ENCODE measurements at regions not wholly inside any gene's neighbourhood (a gene's known extent, or its start where the extent isn't known, plus 50 kb on each side); places are given as distances from the start of the nearest gene placed in this dataset.

GRCh38 chr6:101146389-101146788, 247.1 kb upstream of the GRIK2 start:
- TF ChIP-seq UBTF (CRISPR knock-in tag; IDR thresholded peaks at IDR 0.05) = no peak
- no peak for TF ChIP-seq ZMYM3 (CRISPR knock-in tag; IDR thresholded peaks at IDR 0.05)
- TF ChIP-seq MYNN (CRISPR knock-in tag; IDR thresholded peaks at IDR 0.05; ENCODE audit: low read depth) = no peak
- no peak for TF ChIP-seq ZNF687 (CRISPR knock-in tag; IDR thresholded peaks at IDR 0.05)
- no peak for TF ChIP-seq ZNF280D (CRISPR knock-in tag; IDR thresholded peaks at IDR 0.05)
- TF ChIP-seq CBX5 (CRISPR knock-in tag; IDR thresholded peaks at IDR 0.05; ENCODE audit: borderline replicate concordance) = no peak
- TF ChIP-seq EP300 (IDR thresholded peaks at IDR 0.05; ENCODE audit: low read depth in 2 of 2, low read length in 2 of 2) = no peak
- TF ChIP-seq EP300 (CRISPR knock-in tag; IDR thresholded peaks at IDR 0.05; ENCODE audit: borderline replicate concordance) = no peak
- TF ChIP-seq POLR2G (IDR thresholded peaks at IDR 0.05; ENCODE audit: low read depth, low read length) = no peak
- no peak for TF ChIP-seq NR3C1 (CRISPR knock-in tag; IDR thresholded peaks at IDR 0.05)
- no peak for TF ChIP-seq CEBPB (IDR thresholded peaks at IDR 0.05; ENCODE audit: borderline replicate concordance, low read depth, low read length)
- TF ChIP-seq LRRFIP1 (CRISPR knock-in tag; conservative IDR thresholded peaks at IDR 0.05) = no peak
- no peak for TF ChIP-seq FOXJ3 (CRISPR knock-in tag; IDR thresholded peaks at IDR 0.05; ENCODE audit: borderline replicate concordance)
